Progenitor cell of endocrine pancreas (in vitro differentiated cells): ENCODE measurements at regions not wholly inside any gene's neighbourhood (a gene's known extent, or its start where the extent isn't known, plus 50 kb on each side); places are given as distances from the start of the nearest gene placed in this dataset.

ENCODE experiments used
- DNase-seq: peaks from one replicate; pipeline ENCODE4 v3.0.0; 2021; ENCODE audit warnings: low spot score; ENCODE audit not compliant: unreplicated experiment
- H3K27ac Mint-ChIP-seq: 2 replicates; pipeline ENCODE4 v1.8.0; 2021; ENCODE audit warnings: mild to moderate bottlenecking, moderate library complexity, mixed read lengths
- H3K27me3 Mint-ChIP-seq: 2 replicates; pipeline ENCODE4 v1.8.0; 2021; ENCODE audit warnings: mixed read lengths
- H3K36me3 Mint-ChIP-seq: 2 replicates; pipeline ENCODE4 v1.8.0; 2022; ENCODE audit warnings: mixed read lengths; ENCODE audit not compliant: insufficient read depth
- H3K4me1 Mint-ChIP-seq: 2 replicates; pipeline ENCODE4 v1.8.0; 2021; ENCODE audit warnings: low read depth, mixed read lengths
- H3K4me3 Mint-ChIP-seq: 2 replicates; pipeline ENCODE4 v1.8.0; 2021; ENCODE audit warnings: low read depth, mild to moderate bottlenecking, moderate library complexity, mixed read lengths
- H3K9me3 Mint-ChIP-seq: 2 replicates; pipeline ENCODE4 v1.8.0; 2021; ENCODE audit warnings: low read depth, mixed read lengths
- CTCF ChIP-seq: fragments of 200-600 bp; sonication (generic); IDR thresholded peaks from one replicate; pipeline ENCODE4 v1.5.0; 2021; ENCODE audit warnings: antibody characterized with exemption, mild to moderate bottlenecking; ENCODE audit not compliant: unreplicated experiment

- peaks cover 4% of the 10 kb centered on the region for H3K4me1 Mint-ChIP-seq
- DNase-seq = no peak
- no peak for TF ChIP-seq CTCF
- no peaks in the 10 kb centered on the region for H3K9me3 Mint-ChIP-seq
- no peaks in the 10 kb centered on the region for H3K27me3 Mint-ChIP-seq
- no peak overlapping the region for H3K27ac Mint-ChIP-seq
- no peaks in the 10 kb centered on the region for H3K36me3 Mint-ChIP-seq
- no peak overlapping the region for H3K4me3 Mint-ChIP-seq
Measured at GRCh38 chr13:50457415-50458393, 385.8 kb downstream of the DLEU7 start.

DNA sequence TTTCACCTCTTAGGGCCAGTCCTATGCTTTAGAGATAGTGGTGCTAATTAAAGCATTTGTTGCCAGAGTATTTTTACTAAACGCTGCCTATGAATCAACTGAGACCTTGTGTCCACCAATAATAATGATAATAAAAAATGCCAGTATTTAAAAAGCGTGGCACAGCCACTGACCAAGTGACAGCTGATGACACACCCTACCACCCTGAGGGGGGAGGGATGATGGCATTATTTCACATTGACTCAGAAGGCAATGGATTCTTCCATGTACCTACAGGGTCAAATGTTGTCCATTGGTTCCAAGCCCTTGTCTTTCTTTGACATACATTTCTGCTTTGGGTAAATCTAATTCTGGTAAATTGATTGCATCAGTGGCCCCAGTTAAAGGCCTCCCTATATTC, 384.4 kb downstream of the DLEU7 start:
- TF ChIP-seq CTCF = no peak
- DNase-seq = no peak
- Mint-ChIP-seq H3K36me3 (no peaks in the 10 kb centered on the region), H3K9me3 (no peaks in the 10 kb centered on the region), H3K4me3 (no peak overlapping the region), H3K27me3 (no peaks in the 10 kb centered on the region), H3K27ac (no peak overlapping the region), H3K4me1 (peaks cover 2% of the 10 kb centered on the region)

DNA sequence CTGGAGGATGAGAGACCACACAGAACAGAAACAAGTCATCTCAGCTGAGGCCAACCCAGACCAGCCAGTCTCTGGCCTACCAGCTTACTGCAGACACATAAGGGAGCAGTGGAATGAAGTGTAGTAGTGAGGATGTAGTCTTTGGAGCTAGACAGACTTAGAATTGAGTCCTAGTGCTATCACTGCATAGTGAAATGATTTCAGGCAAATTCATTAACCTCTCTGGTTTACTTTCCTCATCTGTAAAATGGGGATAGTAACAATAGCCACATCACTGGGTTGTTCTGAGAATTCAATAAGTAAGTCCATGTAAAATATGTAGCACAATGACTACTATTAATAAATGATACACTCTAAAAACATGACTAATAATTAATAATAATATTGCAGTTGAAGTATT, 383.8 kb downstream of the DLEU7 start:
- Mint-ChIP-seq H3K9me3 (no peaks in the 10 kb centered on the region), H3K27me3 (no peaks in the 10 kb centered on the region), H3K4me1 (peaks cover 2% of the 10 kb centered on the region), H3K27ac (no peak overlapping the region), H3K36me3 (no peaks in the 10 kb centered on the region), H3K4me3 (no peak overlapping the region)
- no peak for DNase-seq
- TF ChIP-seq CTCF = no peak

DNA sequence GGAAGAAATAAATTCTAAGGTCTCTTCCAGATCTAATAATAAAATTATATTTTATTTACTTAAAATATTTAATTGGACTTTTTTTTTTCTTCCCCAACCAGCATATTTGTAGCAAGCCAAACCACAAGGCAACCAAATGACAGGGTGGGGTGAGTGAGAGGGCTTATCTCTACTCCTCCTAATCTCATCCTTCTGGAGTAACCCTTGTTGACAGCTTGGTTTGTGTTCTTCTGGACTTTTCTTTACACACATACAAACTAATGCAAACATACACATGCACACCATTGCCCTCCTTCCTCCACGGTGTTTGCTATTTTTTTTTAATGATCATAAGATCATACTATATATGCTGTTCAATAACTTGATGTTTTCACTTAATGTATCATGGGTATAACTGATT, 383.1 kb downstream of the DLEU7 start:
- TF ChIP-seq CTCF = no peak
- no peak for DNase-seq
- Mint-ChIP-seq H3K9me3 (no peaks in the 10 kb centered on the region), H3K27ac (no peak overlapping the region), H3K4me1 (peaks cover 2% of the 10 kb centered on the region), H3K4me3 (no peak overlapping the region), H3K36me3 (no peaks in the 10 kb centered on the region), H3K27me3 (no peaks in the 10 kb centered on the region)

DNA sequence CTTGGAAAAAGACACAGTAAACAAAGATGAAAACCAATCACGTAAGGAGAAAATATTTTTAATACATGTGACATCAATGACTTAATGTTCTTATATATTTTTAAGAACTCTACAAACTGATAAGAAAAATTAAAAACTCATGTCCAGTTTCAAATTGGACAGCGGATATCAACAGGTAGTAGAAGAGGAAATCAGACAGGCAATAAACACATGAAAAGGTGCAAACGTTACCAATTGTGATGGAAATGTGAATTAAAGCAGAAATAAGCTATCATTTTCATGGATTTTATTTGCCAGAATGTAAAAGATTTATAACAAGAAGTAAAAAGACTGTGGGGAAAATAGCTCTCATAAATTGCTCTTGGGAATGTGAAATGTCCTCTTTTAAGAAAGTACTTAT, 382.3 kb downstream of the DLEU7 start:
- Mint-ChIP-seq H3K27ac (no peak overlapping the region), H3K9me3 (no peaks in the 10 kb centered on the region), H3K4me3 (no peak overlapping the region), H3K4me1 (peaks cover 2% of the 10 kb centered on the region), H3K36me3 (no peaks in the 10 kb centered on the region), H3K27me3 (no peaks in the 10 kb centered on the region)
- no peak for TF ChIP-seq CTCF
- no peak for DNase-seq
